ENCODE measurements at regions not wholly inside any gene's neighbourhood (a gene's known extent, or its start where the extent isn't known, plus 50 kb on each side); places are given as distances from the start of the nearest gene placed in this dataset.

GRCh38 chr2:51722311-51722710 lies 690.4 kb upstream of the NRXN1 start:
- TF ChIP-seq, protein P1, sequence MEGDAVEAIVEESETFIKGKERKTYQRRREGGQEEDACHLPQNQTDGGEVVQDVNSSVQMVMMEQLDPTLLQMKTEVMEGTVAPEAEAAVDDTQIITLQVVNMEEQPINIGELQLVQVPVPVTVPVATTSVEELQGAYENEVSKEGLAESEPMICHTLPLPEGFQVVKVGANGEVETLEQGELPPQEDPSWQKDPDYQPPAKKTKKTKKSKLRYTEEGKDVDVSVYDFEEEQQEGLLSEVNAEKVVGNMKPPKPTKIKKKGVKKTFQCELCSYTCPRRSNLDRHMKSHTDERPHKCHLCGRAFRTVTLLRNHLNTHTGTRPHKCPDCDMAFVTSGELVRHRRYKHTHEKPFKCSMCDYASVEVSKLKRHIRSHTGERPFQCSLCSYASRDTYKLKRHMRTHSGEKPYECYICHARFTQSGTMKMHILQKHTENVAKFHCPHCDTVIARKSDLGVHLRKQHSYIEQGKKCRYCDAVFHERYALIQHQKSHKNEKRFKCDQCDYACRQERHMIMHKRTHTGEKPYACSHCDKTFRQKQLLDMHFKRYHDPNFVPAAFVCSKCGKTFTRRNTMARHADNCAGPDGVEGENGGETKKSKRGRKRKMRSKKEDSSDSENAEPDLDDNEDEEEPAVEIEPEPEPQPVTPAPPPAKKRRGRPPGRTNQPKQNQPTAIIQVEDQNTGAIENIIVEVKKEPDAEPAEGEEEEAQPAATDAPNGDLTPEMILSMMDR (IDR thresholded peaks at IDR 0.05; ENCODE audit: insufficient read depth, low read length, poor library complexity, severe bottlenecking) = no peak
- TF ChIP-seq EZH2phosphoT487 (conservative IDR thresholded peaks at IDR 0.05; ENCODE audit: low read length) = no peak

Data from SU-DHL-6 (cell line).